C4-2B (cell line): ENCODE measurements at regions not wholly inside any gene's neighbourhood (a gene's known extent, or its start where the extent isn't known, plus 50 kb on each side); places are given as distances from the start of the nearest gene placed in this dataset.

ENCODE experiments used
- CTCF ChIP-seq: fragments of 450-650 bp; conservative IDR thresholded peaks from 2 replicates; pipeline ENCODE4 v1.5.1; 2017; ENCODE audit warnings: mild to moderate bottlenecking
- ZFX ChIP-seq: fragments of 450-650 bp; IDR thresholded peaks from 2 replicates; pipeline ENCODE4 v1.6.1; 2017

- no peak for TF ChIP-seq CTCF
- TF ChIP-seq ZFX = no peak
Measured at GRCh38 chr2:183950673-183951072, 647.7 kb upstream of the ZNF804A start.
